Lower leg skin (tissue), 3 donors: ENCODE measurements at regions not wholly inside any gene's neighbourhood (a gene's known extent, or its start where the extent isn't known, plus 50 kb on each side); places are given as distances from the start of the nearest gene placed in this dataset.

Experiments
- POLR2A ChIP-seq, 2 donors: fragments of 450-650 bp; IDR thresholded peaks; one replicate each; pipeline ENCODE4 v1.6.1; 2016 to 2017; ENCODE audit warnings: antibody characterized with exemption in 2 of 2, mild to moderate bottlenecking in 1 of 2, moderate library complexity in 1 of 2
- TF ChIP-seq, protein P1 (sequence below), 3 donors: fragments of 450-650 bp; IDR thresholded peaks; one replicate each; pipeline ENCODE4 v1.5.1; 2016; ENCODE audit warnings: antibody characterized with exemption in 3 of 3, mild to moderate bottlenecking in 3 of 3, moderate library complexity in 2 of 3

DNA sequence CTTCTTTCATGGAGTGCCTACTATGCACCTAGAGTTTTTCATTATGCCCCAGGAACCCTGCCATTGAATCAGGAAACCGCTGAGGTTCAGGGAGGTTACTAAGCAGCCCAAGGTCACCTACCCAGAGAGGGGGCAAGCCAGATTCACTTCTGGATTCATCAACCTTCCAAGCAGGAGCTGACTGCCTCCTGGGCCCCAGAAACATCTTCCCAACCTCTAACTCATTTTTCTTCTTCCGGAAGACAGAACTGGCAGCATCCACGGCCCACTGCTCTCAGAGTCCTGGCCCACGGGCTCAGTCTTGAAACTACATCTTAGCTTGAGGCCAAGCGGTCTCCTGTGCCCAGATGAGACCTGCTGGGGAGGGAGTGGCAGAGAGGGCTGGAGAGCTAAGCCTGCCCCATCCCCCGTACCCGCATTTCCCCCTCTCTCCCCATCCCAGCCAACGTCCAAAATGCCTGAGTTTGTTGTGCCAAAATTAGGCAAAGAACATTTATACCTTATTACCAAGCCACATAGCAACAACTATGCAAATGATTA is 281.0 kb downstream of the CDC5L start:
- TF ChIP-seq POLR2A (IDR thresholded peaks at IDR 0.05) = no peak
- TF ChIP-seq, protein P1, sequence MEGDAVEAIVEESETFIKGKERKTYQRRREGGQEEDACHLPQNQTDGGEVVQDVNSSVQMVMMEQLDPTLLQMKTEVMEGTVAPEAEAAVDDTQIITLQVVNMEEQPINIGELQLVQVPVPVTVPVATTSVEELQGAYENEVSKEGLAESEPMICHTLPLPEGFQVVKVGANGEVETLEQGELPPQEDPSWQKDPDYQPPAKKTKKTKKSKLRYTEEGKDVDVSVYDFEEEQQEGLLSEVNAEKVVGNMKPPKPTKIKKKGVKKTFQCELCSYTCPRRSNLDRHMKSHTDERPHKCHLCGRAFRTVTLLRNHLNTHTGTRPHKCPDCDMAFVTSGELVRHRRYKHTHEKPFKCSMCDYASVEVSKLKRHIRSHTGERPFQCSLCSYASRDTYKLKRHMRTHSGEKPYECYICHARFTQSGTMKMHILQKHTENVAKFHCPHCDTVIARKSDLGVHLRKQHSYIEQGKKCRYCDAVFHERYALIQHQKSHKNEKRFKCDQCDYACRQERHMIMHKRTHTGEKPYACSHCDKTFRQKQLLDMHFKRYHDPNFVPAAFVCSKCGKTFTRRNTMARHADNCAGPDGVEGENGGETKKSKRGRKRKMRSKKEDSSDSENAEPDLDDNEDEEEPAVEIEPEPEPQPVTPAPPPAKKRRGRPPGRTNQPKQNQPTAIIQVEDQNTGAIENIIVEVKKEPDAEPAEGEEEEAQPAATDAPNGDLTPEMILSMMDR (IDR thresholded peaks at IDR 0.05) = no peak
